ENCODE measurements at regions not wholly inside any gene's neighbourhood (a gene's known extent, or its start where the extent isn't known, plus 50 kb on each side); places are given as distances from the start of the nearest gene placed in this dataset.

DNA sequence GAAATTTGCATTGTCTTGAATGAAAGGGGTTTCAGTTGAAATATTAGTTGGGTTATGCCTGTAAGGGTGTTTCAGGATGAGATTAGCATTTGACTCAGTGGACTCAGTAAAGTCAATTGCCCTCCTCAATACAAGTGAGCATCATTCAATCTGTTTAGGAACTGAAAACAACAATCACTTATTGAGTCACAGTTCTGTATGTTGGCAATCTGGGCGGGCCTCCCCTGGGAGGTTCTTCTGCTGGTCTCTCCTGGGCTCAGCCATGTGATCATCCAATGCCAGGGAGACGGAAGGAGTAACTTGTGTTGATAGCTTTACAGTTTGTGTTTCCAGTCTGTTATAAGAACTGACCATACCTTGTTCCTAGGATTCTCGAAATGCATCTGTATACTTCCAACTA is 262.9 kb upstream of the RUNX1 start:
- H4K20me1 ChIP-seq (replicated peaks; ENCODE audit: control insufficient read depth, extremely low read depth, insufficient read depth, low read length): no peaks in the 10 kb centered on the region
- no peaks in the 10 kb centered on the region for H3K36me3 ChIP-seq (ENCODE audit: control insufficient read depth in 2 of 2, extremely low read depth in 1 of 2, insufficient read depth in 2 of 2, low read length in 2 of 2)
- DNase-seq (ENCODE audit: low read depth, low spot score) (no peak), FAIRE-seq (no peak)
- no peak overlapping the region for H3K4me3 ChIP-seq (replicated peaks in 1 of 3; ENCODE audit: insufficient read depth in 1 of 3, low read depth in 1 of 3, low read length in 3 of 3)
- TF ChIP-seq JUN (IDR thresholded peaks at IDR 0.05; ENCODE audit: borderline replicate concordance, insufficient read depth, insufficient read length, low read depth) (no peak), EZH2 (IDR thresholded peaks at IDR 0.05; ENCODE audit: borderline replicate concordance, low read depth, low read length, severe bottlenecking) (no peak), MYC (IDR thresholded peaks at IDR 0.05; ENCODE audit: low read depth, low read length) (no peak), FOS (IDR thresholded peaks at IDR 0.05; ENCODE audit: borderline replicate concordance, insufficient read depth, low read length) (no peak)
- TF ChIP-seq, protein P1, sequence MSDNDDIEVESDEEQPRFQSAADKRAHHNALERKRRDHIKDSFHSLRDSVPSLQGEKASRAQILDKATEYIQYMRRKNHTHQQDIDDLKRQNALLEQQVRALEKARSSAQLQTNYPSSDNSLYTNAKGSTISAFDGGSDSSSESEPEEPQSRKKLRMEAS (IDR thresholded peaks at IDR 0.05; ENCODE audit: insufficient read depth, insufficient read length): no peak
- H3K9me3 ChIP-seq (replicated peaks; ENCODE audit: control insufficient read depth, insufficient read depth, low read length): no peaks in the 10 kb centered on the region
- intact Hi-C loops (cut with micrococcal nuclease): no loop called here
- H3K9me1 ChIP-seq (replicated peaks; ENCODE audit: control insufficient read depth, extremely low read depth, insufficient read depth, low read length): no peaks in the 10 kb centered on the region
- H2AFZ ChIP-seq (ENCODE audit: low read depth, low read length): no peak overlapping the region
- H3K79me2 ChIP-seq (ENCODE audit: control insufficient read depth, insufficient read depth, low read length): no peaks in the 10 kb centered on the region
- ChIA-PET POLR2A (no interaction called here), CTCF (no interaction called here)
- no TSS peak for BruUV-seq (replicated peaks)
- H3K27me3 ChIP-seq (ENCODE audit: control insufficient read depth in 2 of 2, insufficient read depth in 2 of 2, low read length in 2 of 2): no peaks in the 10 kb centered on the region
- H3K9ac ChIP-seq (replicated peaks; ENCODE audit: extremely low read depth, insufficient read depth, low read length): no peak overlapping the region
- dilution Hi-C loops (cut with MboI; ENCODE audit: extremely low pct_ligation_motif_present, low sequenced_read_pairs): no loop called here
- no peak overlapping the region for H3K4me2 ChIP-seq (ENCODE audit: insufficient read depth, low read length)
- no peaks in the 10 kb centered on the region for H3K4me1 ChIP-seq (ENCODE audit: control insufficient read depth, extremely low read depth, insufficient read depth, low read length)
- H3K27ac ChIP-seq (ENCODE audit: insufficient read depth, low read depth, low read length): no peak overlapping the region

DNA sequence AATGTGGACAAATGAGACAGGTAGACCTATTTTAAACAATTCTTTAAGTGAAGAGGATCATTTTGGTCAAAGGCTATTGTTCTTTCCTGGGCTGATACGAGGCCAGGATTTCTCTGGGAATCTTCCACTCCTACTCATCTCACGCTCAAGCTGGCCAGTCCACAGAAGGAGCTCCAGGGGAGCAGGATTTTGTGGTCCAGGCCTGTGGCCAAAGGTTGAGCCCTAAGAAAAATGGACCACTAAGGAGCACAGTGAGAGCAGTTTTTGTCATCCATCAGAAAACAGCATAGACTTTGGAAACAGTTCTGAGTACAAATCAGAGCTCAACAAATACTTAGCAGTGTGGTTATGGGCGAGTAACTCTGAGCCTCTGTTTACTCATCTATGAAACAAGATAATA is 260.2 kb upstream of the RUNX1 start:
- no peaks in the 10 kb centered on the region for H3K27me3 ChIP-seq (ENCODE audit: control insufficient read depth in 2 of 2, insufficient read depth in 2 of 2, low read length in 2 of 2)
- DNase-seq (ENCODE audit: low read depth, low spot score): no peak
- no peak overlapping the region for H2AFZ ChIP-seq (ENCODE audit: low read depth, low read length)
- H3K4me3 ChIP-seq (replicated peaks in 1 of 3; ENCODE audit: insufficient read depth in 1 of 3, low read depth in 1 of 3, low read length in 3 of 3): no peak overlapping the region
- no peaks in the 10 kb centered on the region for H3K36me3 ChIP-seq (ENCODE audit: control insufficient read depth in 2 of 2, extremely low read depth in 1 of 2, insufficient read depth in 2 of 2, low read length in 2 of 2)
- intact Hi-C loops (cut with micrococcal nuclease) (no loop called here), dilution Hi-C loops (cut with MboI; ENCODE audit: extremely low pct_ligation_motif_present, low sequenced_read_pairs) (no loop called here)
- POLR2A ChIA-PET: no interaction called here
- no peaks in the 10 kb centered on the region for H4K20me1 ChIP-seq (replicated peaks; ENCODE audit: control insufficient read depth, extremely low read depth, insufficient read depth, low read length)
- CTCF ChIA-PET: interaction anchor here (1.3 kb wide), 2 partner anchors 9 to 10 kb away, joined by 3 read pairs; no protein-coding TSS in a partner anchor
- BruUV-seq (replicated peaks): no TSS peak
- H3K9ac ChIP-seq (replicated peaks; ENCODE audit: extremely low read depth, insufficient read depth, low read length): no peak overlapping the region
- H3K4me2 ChIP-seq (ENCODE audit: insufficient read depth, low read length): no peak overlapping the region
- no peaks in the 10 kb centered on the region for H3K9me3 ChIP-seq (replicated peaks; ENCODE audit: control insufficient read depth, insufficient read depth, low read length)
- H3K9me1 ChIP-seq (replicated peaks; ENCODE audit: control insufficient read depth, extremely low read depth, insufficient read depth, low read length): no peaks in the 10 kb centered on the region
- no peaks in the 10 kb centered on the region for H3K79me2 ChIP-seq (ENCODE audit: control insufficient read depth, insufficient read depth, low read length)
- TF ChIP-seq GATA2 (IDR thresholded peaks at IDR 0.05; ENCODE audit: insufficient read depth, insufficient read length, low read depth, low read length) (no peak), JUN (IDR thresholded peaks at IDR 0.05; ENCODE audit: borderline replicate concordance, insufficient read depth, insufficient read length, low read depth) (no peak), MYC (IDR thresholded peaks at IDR 0.05; ENCODE audit: low read depth, low read length) (no peak), POLR2A (IDR thresholded peaks at IDR 0.05; ENCODE audit: low read depth, low read length) (no peak), FOS (IDR thresholded peaks at IDR 0.05; ENCODE audit: borderline replicate concordance, insufficient read depth, low read length) (no peak), EZH2 (IDR thresholded peaks at IDR 0.05; ENCODE audit: borderline replicate concordance, low read depth, low read length, severe bottlenecking) (no peak), POLR2AphosphoS5 (IDR thresholded peaks at IDR 0.05; ENCODE audit: insufficient read depth, low read depth, low read length) (no peak)
- TF ChIP-seq, protein P2, sequence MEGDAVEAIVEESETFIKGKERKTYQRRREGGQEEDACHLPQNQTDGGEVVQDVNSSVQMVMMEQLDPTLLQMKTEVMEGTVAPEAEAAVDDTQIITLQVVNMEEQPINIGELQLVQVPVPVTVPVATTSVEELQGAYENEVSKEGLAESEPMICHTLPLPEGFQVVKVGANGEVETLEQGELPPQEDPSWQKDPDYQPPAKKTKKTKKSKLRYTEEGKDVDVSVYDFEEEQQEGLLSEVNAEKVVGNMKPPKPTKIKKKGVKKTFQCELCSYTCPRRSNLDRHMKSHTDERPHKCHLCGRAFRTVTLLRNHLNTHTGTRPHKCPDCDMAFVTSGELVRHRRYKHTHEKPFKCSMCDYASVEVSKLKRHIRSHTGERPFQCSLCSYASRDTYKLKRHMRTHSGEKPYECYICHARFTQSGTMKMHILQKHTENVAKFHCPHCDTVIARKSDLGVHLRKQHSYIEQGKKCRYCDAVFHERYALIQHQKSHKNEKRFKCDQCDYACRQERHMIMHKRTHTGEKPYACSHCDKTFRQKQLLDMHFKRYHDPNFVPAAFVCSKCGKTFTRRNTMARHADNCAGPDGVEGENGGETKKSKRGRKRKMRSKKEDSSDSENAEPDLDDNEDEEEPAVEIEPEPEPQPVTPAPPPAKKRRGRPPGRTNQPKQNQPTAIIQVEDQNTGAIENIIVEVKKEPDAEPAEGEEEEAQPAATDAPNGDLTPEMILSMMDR (IDR thresholded peaks at IDR 0.05; ENCODE audit: extremely low read depth in 1 of 2, insufficient read depth in 1 of 2, low read depth in 1 of 2, low read length in 2 of 2): no peak
- TF ChIP-seq, protein P1 (IDR thresholded peaks at IDR 0.05; ENCODE audit: insufficient read depth, insufficient read length): no peak
- no peaks in the 10 kb centered on the region for H3K4me1 ChIP-seq (ENCODE audit: control insufficient read depth, extremely low read depth, insufficient read depth, low read length)
- H3K27ac ChIP-seq (ENCODE audit: insufficient read depth, low read depth, low read length): no peak overlapping the region
- FAIRE-seq: no peak

Measured in endothelial cell of umbilical vein (primary cell).